K562 (cell line): ENCODE measurements at regions not wholly inside any gene's neighbourhood (a gene's known extent, or its start where the extent isn't known, plus 50 kb on each side); places are given as distances from the start of the nearest gene placed in this dataset.

Experiments used
- CBX2 ChIP-seq: fragments of 200-600 bp; sonication (generic); IDR thresholded peaks from one replicate; pipeline ENCODE4 v1.6.1; 2012; ENCODE audit warnings: mild to moderate bottlenecking, low read length, inconsistent platforms; ENCODE audit not compliant: insufficient read depth, poor library complexity, severe bottlenecking
- CBX5 ChIP-seq: IDR thresholded peaks from 2 replicates; pipeline ENCODE4 v1.6.1; 2014; ENCODE audit warnings: low read depth, borderline replicate concordance
- KLF13 ChIP-seq: fragments of 450-650 bp; IDR thresholded peaks from 2 replicates; pipeline ENCODE4 v1.6.1; 2016; ENCODE audit warnings: missing genetic modification characterization, low read depth, mild to moderate bottlenecking, missing compliant biosample characterization, moderate library complexity, borderline replicate concordance
- PTTG1 ChIP-seq: fragments of 450-650 bp; IDR thresholded peaks from 2 replicates; pipeline ENCODE4 v1.6.1; 2016; ENCODE audit warnings: low read depth, mild to moderate bottlenecking, missing genetic modification characterization, missing compliant biosample characterization
- SIN3A ChIP-seq, 2 experiments: fragments of 150-350 bp in 1 of 2; IDR thresholded peaks; 2 replicates each; pipeline ENCODE4 v1.6.1; 2011 to 2016; ENCODE audit warnings: borderline replicate concordance in 2 of 2, low read depth in 2 of 2, low read length in 2 of 2, mild to moderate bottlenecking in 2 of 2, moderate library complexity in 2 of 2; ENCODE audit not compliant: control insufficient read depth in 1 of 2
- TEAD4 ChIP-seq, 2 experiments: sonication (generic) in 1 of 2; formaldehyde crosslinking in 1 of 2; IDR thresholded peaks; 2 replicates each; pipeline versions ENCODE4 v1.6.1 to v1.8.0; 2012 to 2022; ENCODE audit warnings: borderline replicate concordance in 1 of 2, inconsistent platforms in 1 of 2, low read length in 1 of 2, mild to moderate bottlenecking in 1 of 2, missing genetic modification reagents in 1 of 2
- ZNF311 ChIP-seq: fragments of 250-450 bp; sonication (Bioruptor Pico); IDR thresholded peaks from 2 replicates; pipeline ENCODE4 v1.4.0; 2020; ENCODE audit warnings: mild to moderate bottlenecking, moderate library complexity
- ZNF780A ChIP-seq: fragments of 250-450 bp; sonication (Bioruptor Pico); IDR thresholded peaks from 2 replicates; pipeline ENCODE4 v1.5.0; 2021; ENCODE audit warnings: mild to moderate bottlenecking
- TF ChIP-seq, protein P1 (sequence below): fragments of 250-450 bp; sonication (Bioruptor Pico); IDR thresholded peaks from 2 replicates; pipeline ENCODE4 v1.4.0; 2020; ENCODE audit warnings: mild to moderate bottlenecking, moderate library complexity, borderline replicate concordance
- TF ChIP-seq, protein P2 (sequence below): sonication (generic); formaldehyde crosslinking; IDR thresholded peaks from 2 replicates; pipeline ENCODE4 v1.8.0; 2022; ENCODE audit warnings: missing genetic modification reagents, mild to moderate bottlenecking, borderline replicate concordance
- TF ChIP-seq, protein P3 (sequence below), 3 experiments: IDR thresholded peaks in 2 of 3; conservative IDR thresholded peaks in 1 of 3; 2 replicates each; pipeline ENCODE4 v1.5.1; 2011 to 2012; ENCODE audit warnings: low read length in 3 of 3, mild to moderate bottlenecking in 3 of 3, control low read depth in 2 of 3, improper control_type of control experiment in 1 of 3, inconsistent platforms in 1 of 3, low read depth in 1 of 3, mixed read lengths in 1 of 3, moderate library complexity in 1 of 3; ENCODE audit not compliant: insufficient read depth in 2 of 3
- TF ChIP-seq, protein P4 (sequence below): sonication (generic); formaldehyde crosslinking; IDR thresholded peaks from 2 replicates; pipeline ENCODE4 v1.8.1; 2023; ENCODE audit warnings: mild to moderate bottlenecking, missing genetic modification reagents

DNA sequence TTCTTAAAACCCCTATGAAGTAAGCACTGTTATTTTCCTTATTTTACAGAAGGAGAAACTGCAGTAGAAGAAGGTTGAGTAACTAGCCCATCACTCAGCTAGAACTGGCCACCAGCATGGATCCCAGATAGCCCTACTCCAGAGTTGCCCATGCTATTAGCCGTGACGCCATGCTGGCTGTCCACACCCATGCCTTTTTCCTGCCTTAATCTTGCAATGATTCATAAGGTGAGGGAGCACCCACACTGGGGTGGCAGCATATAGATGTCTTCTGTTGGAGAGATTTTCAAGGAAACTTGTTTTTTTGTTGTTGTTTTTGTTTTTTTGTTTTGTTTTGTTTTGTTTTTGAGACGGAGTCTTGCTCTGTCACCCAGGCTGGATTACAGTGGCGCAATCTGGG lies 204.1 kb upstream of the HAAO start:
- TF ChIP-seq, protein P1, sequence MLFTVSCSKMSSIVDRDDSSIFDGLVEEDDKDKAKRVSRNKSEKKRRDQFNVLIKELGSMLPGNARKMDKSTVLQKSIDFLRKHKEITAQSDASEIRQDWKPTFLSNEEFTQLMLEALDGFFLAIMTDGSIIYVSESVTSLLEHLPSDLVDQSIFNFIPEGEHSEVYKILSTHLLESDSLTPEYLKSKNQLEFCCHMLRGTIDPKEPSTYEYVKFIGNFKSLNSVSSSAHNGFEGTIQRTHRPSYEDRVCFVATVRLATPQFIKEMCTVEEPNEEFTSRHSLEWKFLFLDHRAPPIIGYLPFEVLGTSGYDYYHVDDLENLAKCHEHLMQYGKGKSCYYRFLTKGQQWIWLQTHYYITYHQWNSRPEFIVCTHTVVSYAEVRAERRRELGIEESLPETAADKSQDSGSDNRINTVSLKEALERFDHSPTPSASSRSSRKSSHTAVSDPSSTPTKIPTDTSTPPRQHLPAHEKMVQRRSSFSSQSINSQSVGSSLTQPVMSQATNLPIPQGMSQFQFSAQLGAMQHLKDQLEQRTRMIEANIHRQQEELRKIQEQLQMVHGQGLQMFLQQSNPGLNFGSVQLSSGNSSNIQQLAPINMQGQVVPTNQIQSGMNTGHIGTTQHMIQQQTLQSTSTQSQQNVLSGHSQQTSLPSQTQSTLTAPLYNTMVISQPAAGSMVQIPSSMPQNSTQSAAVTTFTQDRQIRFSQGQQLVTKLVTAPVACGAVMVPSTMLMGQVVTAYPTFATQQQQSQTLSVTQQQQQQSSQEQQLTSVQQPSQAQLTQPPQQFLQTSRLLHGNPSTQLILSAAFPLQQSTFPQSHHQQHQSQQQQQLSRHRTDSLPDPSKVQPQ (CRISPR knock-in tag): no peak
- TF ChIP-seq, protein P2, sequence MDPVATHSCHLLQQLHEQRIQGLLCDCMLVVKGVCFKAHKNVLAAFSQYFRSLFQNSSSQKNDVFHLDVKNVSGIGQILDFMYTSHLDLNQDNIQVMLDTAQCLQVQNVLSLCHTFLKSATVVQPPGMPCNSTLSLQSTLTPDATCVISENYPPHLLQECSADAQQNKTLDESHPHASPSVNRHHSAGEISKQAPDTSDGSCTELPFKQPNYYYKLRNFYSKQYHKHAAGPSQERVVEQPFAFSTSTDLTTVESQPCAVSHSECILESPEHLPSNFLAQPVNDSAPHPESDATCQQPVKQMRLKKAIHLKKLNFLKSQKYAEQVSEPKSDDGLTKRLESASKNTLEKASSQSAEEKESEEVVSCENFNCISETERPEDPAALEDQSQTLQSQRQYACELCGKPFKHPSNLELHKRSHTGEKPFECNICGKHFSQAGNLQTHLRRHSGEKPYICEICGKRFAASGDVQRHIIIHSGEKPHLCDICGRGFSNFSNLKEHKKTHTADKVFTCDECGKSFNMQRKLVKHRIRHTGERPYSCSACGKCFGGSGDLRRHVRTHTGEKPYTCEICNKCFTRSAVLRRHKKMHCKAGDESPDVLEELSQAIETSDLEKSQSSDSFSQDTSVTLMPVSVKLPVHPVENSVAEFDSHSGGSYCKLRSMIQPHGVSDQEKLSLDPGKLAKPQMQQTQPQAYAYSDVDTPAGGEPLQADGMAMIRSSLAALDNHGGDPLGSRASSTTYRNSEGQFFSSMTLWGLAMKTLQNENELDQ (CRISPR knock-in tag): no peak
- TF ChIP-seq CBX2: no peak
- TF ChIP-seq, protein P3, sequence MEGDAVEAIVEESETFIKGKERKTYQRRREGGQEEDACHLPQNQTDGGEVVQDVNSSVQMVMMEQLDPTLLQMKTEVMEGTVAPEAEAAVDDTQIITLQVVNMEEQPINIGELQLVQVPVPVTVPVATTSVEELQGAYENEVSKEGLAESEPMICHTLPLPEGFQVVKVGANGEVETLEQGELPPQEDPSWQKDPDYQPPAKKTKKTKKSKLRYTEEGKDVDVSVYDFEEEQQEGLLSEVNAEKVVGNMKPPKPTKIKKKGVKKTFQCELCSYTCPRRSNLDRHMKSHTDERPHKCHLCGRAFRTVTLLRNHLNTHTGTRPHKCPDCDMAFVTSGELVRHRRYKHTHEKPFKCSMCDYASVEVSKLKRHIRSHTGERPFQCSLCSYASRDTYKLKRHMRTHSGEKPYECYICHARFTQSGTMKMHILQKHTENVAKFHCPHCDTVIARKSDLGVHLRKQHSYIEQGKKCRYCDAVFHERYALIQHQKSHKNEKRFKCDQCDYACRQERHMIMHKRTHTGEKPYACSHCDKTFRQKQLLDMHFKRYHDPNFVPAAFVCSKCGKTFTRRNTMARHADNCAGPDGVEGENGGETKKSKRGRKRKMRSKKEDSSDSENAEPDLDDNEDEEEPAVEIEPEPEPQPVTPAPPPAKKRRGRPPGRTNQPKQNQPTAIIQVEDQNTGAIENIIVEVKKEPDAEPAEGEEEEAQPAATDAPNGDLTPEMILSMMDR (IDR thresholded peaks at IDR 0.05 in 2 of 3, conservative IDR thresholded peaks at IDR 0.05 in 1 of 3; ENCODE audit: insufficient read depth in 2 of 3, low read depth in 1 of 3, low read length in 3 of 3): no peak
- TF ChIP-seq, protein P4, sequence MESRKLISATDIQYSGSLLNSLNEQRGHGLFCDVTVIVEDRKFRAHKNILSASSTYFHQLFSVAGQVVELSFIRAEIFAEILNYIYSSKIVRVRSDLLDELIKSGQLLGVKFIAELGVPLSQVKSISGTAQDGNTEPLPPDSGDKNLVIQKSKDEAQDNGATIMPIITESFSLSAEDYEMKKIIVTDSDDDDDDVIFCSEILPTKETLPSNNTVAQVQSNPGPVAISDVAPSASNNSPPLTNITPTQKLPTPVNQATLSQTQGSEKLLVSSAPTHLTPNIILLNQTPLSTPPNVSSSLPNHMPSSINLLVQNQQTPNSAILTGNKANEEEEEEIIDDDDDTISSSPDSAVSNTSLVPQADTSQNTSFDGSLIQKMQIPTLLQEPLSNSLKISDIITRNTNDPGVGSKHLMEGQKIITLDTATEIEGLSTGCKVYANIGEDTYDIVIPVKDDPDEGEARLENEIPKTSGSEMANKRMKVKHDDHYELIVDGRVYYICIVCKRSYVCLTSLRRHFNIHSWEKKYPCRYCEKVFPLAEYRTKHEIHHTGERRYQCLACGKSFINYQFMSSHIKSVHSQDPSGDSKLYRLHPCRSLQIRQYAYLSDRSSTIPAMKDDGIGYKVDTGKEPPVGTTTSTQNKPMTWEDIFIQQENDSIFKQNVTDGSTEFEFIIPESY (CRISPR knock-in tag): no peak
- no peak for TF ChIP-seq PTTG1
- TF ChIP-seq CBX5: no peak
- TF ChIP-seq ZNF311: no peak
- no peak for TF ChIP-seq SIN3A (IDR thresholded peaks at IDR 0.05; ENCODE audit: borderline replicate concordance in 2 of 2, control insufficient read depth in 1 of 2, low read depth in 2 of 2, low read length in 2 of 2)
- TF ChIP-seq ZNF780A (CRISPR knock-in tag): no peak
- TF ChIP-seq TEAD4 (IDR thresholded peaks at IDR 0.05; ENCODE audit: low read length): no peak
- TF ChIP-seq TEAD4 (CRISPR knock-in tag; IDR thresholded peaks at IDR 0.05; ENCODE audit: borderline replicate concordance): no peak
- no peak for TF ChIP-seq KLF13 (tag)
